IPS-15b (cell line): ENCODE measurements at regions not wholly inside any gene's neighbourhood (a gene's known extent, or its start where the extent isn't known, plus 50 kb on each side); places are given as distances from the start of the nearest gene placed in this dataset.

Experiments
- H3K27me3 ChIP-seq: one replicate; pipeline ENCODE4 v1.6.1; 2013; ENCODE audit warnings: low read length; ENCODE audit not compliant: control insufficient read depth, insufficient read depth
- H3K36me3 ChIP-seq: one replicate; pipeline ENCODE4 v1.6.1; 2013; ENCODE audit warnings: low read length; ENCODE audit not compliant: control insufficient read depth, insufficient read depth
- H3K4me1 ChIP-seq: one replicate; pipeline ENCODE4 v1.6.1; 2013; ENCODE audit warnings: mild to moderate bottlenecking, low read length; ENCODE audit not compliant: control insufficient read depth, insufficient read depth
- H3K4me3 ChIP-seq: one replicate; pipeline ENCODE4 v1.5.1; 2013; ENCODE audit warnings: low read depth, low read length
- H3K9ac ChIP-seq: one replicate; pipeline ENCODE4 v1.6.1; 2013; ENCODE audit warnings: low read depth, mild to moderate bottlenecking, low read length
- H3K9me3 ChIP-seq: one replicate; pipeline ENCODE4 v1.6.1; 2013; ENCODE audit warnings: mild to moderate bottlenecking, low read length; ENCODE audit not compliant: control insufficient read depth, insufficient read depth

GRCh38 chr5:153425914-153426313, 64.6 kb upstream of the GRIA1 start:
- no peak overlapping the region for H3K4me3 ChIP-seq
- H3K9ac ChIP-seq, result no peak overlapping the region
- H3K9me3 ChIP-seq, result no peaks in the 10 kb centered on the region
- H3K27me3 ChIP-seq, result no peaks in the 10 kb centered on the region
- peaks cover 3% of the 10 kb centered on the region for H3K4me1 ChIP-seq
- H3K36me3 ChIP-seq, result no peaks in the 10 kb centered on the region

- Histone ChIP-seq H3K36me3 (no peaks in the 10 kb centered on the region), H3K9me3 (no peaks in the 10 kb centered on the region), H3K27me3 (no peaks in the 10 kb centered on the region), H3K4me1 (peaks cover 3% of the 10 kb centered on the region), H3K4me3 (no peak overlapping the region), H3K9ac (no peak overlapping the region)
These were observed 60.6 kb upstream of the GRIA1 start for GRCh38 chr5:153429761-153430380.

GRCh38 chr5:153432583-153432982, 57.9 kb upstream of the GRIA1 start:
- Histone ChIP-seq H3K9me3 (no peaks in the 10 kb centered on the region), H3K27me3 (no peaks in the 10 kb centered on the region), H3K36me3 (no peaks in the 10 kb centered on the region), H3K4me1 (peaks cover 3% of the 10 kb centered on the region), H3K9ac (no peak overlapping the region), H3K4me3 (no peak overlapping the region)

DNA sequence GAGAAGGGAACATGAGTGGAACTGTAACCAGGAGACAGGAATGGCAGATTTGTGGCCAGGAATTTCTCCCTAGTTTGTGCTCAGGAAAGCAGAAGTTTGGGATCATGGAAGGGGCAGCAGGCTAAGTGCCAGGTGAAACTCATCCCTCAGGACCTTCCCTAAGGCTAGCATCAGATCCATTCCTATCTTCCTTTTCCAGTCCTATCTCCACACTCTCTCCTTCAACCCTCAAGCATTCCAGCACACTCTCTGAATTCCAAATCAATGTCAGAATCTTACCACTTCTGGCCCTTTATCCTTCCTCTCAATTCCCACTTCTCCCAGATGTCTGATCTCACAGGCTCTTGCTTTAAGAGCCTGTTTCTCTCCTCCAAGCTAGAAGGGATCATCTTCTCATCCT, 53.2 kb upstream of the GRIA1 start:
- no peaks in the 10 kb centered on the region for H3K4me1 ChIP-seq
- no peaks in the 10 kb centered on the region for H3K36me3 ChIP-seq
- no peaks in the 10 kb centered on the region for H3K27me3 ChIP-seq
- no peaks in the 10 kb centered on the region for H3K9me3 ChIP-seq
- no peak overlapping the region for H3K9ac ChIP-seq
- no peak overlapping the region for H3K4me3 ChIP-seq

DNA sequence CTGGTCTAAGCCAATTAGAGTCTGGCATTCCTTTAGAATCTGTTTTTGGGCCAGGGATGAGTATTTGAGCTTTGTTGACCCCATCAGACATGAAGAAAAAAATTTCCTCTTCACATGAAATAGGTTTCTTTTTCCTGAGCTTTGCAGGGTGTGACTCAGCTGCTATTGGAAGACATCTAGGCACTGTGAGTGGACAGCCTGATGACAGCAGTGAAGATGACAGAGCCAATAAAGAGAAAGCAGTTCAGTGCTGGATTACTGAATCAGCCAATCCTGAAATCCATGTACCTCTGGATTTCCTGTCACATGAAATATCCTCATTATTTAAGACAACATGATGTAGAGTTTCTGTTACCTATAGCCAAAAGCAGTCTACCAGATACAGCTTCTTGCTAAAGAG, 51.3 kb upstream of the GRIA1 start:
- no peak overlapping the region for H3K4me3 ChIP-seq
- H3K4me1 ChIP-seq, result no peaks in the 10 kb centered on the region
- H3K9me3 ChIP-seq, result no peaks in the 10 kb centered on the region
- H3K9ac ChIP-seq, result no peak overlapping the region
- H3K27me3 ChIP-seq, result no peaks in the 10 kb centered on the region
- H3K36me3 ChIP-seq, result no peaks in the 10 kb centered on the region
